Fibroblast of skin of scalp (primary cell): ENCODE measurements at regions not wholly inside any gene's neighbourhood (a gene's known extent, or its start where the extent isn't known, plus 50 kb on each side); places are given as distances from the start of the nearest gene placed in this dataset.
A peak's percentile ranks its signal among the peaks of the same experiment; 100 is the strongest.
"Not testable (repeated sequence)": the region's sequence is repeated elsewhere in the genome, so short reads cannot be mapped to it uniquely, and the experiment has no call there.

Source experiments
- DNase-seq: peaks from one replicate; pipeline ENCODE4 v3.0.0-alpha.2; 2013

DNA sequence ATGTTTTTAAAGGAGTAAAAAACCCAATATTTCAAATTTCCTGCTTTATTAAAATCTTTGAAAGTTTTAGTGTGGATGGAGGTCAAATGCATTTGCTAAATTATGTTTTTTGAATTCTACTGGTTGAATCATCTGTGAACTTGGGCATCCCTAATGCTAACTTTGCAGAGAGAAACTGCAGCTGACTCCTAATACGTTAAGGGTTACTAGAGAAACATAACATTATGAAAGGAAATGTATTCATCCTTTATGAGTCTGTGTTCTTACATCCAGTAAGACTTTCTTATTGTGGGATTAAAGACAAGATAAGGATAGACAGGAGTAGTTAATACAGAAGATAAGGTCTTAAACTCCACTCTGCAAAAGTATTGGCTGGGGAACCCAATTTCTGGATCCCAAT, 140.6 kb downstream of the FAM124B start:
- DNase-seq, result no peak

- peak; percentile 39 for DNase-seq
These were observed 141.4 kb downstream of the FAM124B start for GRCh38 chr2:224260372-224261020.

GRCh38 chr2:224259831-224260230, 142.1 kb downstream of the FAM124B start:
- no peak for DNase-seq

GRCh38 chr2:224258059-224258458, 143.8 kb downstream of the FAM124B start:
- no peak for DNase-seq

DNA sequence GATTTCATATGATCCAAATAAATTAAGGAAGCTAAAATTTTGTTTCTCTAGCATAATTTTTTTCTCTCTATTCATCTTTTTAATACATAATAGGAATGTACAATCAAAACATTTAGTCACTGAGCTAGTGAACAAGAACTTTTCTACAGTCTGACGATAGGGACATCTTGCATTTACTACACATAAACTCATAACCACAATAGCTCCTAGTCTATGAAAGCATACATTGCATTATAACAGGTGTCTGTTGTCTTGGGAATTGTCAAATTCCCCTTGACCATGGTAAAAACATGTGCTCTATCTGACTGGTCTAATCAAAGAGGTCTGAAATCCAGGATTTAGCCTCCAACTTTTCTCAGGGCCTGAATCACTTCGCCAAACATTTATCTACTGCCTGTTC, 144.8 kb downstream of the FAM124B start:
- peak; percentile 34 for DNase-seq

DNA sequence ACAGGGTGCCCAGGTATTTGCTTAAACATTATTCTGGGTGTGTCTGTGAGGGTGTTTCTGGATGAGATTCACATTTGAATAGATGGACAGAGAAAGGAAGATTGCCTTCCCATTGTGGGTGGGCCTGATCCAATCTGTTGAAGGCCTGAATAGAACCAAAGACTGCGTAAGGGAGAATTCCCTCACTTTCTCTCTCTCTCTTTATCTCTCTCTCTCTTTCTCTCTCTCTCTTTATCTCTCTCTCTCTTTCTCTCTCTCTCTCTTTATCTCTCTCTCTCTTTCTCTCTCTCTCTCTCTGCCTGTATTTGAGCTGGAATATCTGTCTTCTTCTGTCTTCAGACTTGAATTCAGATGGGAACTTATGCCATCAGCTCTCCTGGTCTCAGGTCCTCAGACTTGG, 148.4 kb downstream of the FAM124B start:
- no peak for DNase-seq

GRCh38 chr2:224252631-224253030, 149.3 kb downstream of the FAM124B start:
- DNase-seq, result peak; percentile 76

DNA sequence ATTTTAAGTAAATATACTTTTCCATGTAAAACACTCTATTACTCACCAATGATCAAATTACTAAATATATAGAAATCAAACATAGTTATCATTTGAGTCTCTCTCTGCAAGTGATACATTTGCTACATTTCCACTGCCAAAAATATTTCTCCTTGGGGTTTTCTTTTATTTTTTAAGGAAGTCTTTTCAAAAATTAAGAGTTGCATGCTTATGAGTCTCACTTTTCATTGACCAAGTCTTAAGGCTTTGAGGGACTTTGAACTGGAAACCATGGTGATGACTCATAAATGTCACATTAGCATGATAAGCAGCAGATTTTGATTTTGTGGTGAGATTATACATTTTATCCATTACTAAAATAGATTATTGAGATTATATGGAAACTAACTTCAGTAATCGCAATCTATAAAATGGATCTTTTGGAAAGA, 152.9 kb downstream of the FAM124B start:
- peak; percentile 43 for DNase-seq

DNA sequence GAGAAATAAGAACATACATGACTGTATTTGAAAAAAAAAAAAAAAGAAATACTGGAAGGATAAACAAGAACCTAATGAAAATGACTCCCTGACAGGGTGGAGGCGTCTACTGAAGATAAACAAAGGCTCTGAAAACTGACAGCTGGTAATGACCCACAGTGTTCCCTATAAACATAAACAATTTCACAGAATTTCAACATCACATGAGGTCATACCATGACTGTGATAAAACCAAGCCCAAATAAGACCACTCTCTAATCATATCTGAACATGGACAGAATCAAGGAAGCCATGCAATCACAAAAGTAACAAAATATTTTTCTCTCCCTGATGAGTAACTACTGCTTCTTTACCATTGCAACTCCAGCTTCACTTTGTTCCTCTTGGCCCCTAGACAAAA, 159.3 kb downstream of the FAM124B start:
- DNase-seq, result no peak

- no peak for DNase-seq
These were observed 160.1 kb downstream of the FAM124B start for GRCh38 chr2:224241812-224242211.

DNA sequence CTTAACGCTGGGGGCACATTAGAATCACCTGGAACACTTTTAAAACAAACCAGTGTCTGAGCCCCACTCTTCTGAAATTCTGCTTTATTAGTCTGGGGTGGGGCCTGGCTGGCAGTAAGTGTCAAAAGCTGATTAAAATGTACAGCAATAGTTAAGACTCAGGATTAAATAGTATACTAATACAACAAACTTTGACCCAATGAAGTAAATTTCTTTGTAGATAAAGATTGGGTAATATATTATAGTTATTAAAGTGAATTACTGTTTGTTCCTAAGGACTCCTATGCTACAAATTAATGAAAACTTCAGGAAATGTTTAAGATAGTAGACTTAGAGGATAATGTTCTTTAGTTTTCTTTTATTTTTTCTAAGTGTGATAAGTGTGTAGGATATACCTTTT, 160.9 kb downstream of the FAM124B start:
- DNase-seq, result no peak

GRCh38 chr2:224223851-224224555, 177.9 kb downstream of the FAM124B start:
- DNase-seq, result no peak

GRCh38 chr2:224222974-224223373, 178.9 kb downstream of the FAM124B start:
- no peak for DNase-seq

DNA sequence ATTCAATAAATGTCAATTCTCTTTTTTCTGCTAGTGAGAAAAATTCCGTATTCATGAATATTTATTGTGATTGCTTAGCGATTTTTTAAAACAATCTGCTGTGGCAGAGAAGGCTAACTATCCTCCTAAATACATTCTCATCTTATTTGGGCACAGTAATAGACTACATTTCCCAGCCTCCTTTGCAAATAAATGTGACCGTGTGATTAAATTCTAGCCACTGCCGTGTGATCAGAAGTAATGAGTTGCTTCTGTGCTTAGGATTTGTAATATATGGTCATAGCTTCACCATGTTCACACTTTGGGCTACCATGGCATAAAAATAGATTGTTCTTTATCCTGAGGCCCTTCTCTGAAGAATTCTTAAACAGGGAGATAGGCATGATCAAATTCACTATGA, 179.6 kb downstream of the FAM124B start:
- no peak for DNase-seq

- DNase-seq, result peak; percentile 93
These were observed 180.4 kb downstream of the FAM124B start for GRCh38 chr2:224221455-224221913.

DNA sequence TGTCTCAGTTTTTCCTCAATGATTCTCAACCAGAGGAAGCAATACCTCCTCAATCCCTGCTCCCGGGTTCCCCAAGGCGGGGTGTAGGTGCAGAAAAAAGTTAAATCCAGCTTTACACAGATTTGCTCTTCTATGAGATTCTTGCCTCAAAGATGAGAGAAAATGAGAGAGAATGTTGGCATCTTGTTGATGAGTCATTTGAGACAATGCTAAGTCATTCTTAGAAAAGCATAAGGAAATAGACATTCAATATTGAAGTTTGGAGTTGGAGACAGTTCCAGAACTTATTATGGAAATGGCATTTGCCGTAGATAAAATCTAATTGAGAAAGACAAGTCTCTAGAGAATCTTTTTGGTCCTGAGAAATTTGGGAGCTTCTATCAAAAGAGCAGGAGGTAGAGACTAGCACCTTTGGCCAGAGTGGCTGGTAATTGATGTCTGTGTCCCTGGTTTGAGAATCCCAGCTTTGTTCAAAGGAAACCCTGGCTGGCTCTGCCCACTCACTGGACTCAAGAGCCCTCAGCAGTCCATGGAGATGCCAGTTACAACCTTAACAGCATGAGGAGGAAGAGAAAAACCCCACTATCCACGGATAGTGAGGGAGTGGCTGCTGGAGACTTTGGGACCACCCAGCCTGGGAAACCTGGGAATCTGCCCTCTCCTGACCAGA, 181.2 kb downstream of the FAM124B start:
- peak; percentile 68 for DNase-seq

- DNase-seq, result no peak
These were observed 180.7 kb upstream of the SERPINE2 start for GRCh38 chr2:224219781-224220180.

- DNase-seq, result peak; percentile 55
These were observed 178.9 kb upstream of the SERPINE2 start for GRCh38 chr2:224217962-224218347.

DNA sequence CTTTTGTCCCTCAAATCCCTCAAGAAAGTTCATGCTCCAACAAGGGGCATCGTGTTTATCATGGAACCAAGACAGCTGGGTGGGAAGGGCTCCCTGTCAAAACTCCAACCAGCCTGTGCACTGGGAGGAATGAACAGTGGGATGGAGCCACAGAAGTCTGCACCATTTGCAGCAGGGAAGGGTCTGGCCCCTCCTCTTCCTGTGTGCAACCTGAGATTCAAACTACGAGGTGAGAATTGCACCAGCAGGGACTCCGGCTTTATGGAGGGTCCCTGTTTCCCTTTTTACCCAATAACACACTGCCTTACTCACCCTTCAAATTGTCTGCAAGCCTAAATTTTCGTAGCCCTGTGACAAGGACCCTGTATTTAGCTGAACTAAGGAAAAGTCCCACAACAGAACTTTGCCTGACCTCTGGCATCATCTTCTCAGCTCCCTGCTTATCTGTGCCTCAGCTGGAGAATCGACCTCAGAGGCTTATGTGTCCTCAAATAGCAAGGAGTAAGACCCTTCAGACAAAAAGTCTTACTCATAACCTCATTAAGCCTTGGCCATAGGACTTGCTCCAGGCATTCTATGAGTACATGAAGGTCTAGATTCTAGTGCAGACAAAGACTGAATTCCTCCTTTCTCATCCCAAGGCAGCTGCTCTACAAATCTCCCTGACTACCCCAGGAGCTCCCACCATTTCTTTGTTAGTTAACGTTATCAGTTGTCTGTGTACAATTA, 178.3 kb upstream of the SERPINE2 start:
- no peak for DNase-seq

DNA sequence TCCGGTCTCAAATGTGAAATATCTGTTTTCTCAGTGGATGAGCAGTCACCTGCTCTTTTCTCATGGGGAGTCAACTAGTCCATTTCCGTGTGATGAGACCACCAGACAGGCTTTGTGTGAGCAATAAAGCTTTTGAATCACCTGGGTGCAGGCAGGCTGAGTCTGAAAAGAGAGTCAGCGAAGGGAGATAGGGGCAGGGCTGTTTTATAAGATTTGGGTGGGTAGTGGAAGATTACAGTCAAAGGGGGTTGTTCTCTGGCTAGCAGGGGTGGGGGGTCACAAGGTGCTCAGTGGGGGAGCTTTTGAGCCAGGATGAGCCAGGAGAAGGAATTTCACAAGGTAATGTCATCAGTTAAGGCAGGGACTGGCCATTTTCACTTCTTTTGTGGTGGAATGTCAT, 176.5 kb upstream of the SERPINE2 start:
- not testable (repeated sequence) for DNase-seq

GRCh38 chr2:224213396-224213795, 174.3 kb upstream of the SERPINE2 start:
- DNase-seq, result no peak

DNA sequence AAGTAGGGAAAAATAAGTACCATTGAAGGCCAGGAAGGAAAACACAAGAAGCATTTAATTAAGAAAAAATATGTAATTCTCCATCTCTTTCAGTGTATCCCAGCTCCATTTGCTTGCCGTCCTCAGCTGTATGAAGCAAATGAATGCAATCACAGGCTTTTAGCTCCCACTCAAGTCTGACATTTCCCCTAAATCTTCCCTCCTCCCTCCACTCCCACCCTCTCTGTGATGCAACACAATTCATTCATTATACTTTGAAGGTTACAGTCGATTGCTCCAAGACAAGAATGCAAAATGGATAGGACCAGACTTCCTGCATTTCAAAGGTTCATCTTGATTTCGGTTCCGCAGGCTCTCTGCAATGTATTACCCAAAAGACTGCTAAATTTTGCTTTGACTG, 172.7 kb upstream of the SERPINE2 start:
- no peak for DNase-seq

- DNase-seq, result peak; percentile 50
These were observed 172.0 kb upstream of the SERPINE2 start for GRCh38 chr2:224211181-224211480.
